Vagina (tissue), 2 donors: ENCODE measurements at regions not wholly inside any gene's neighbourhood (a gene's known extent, or its start where the extent isn't known, plus 50 kb on each side); places are given as distances from the start of the nearest gene placed in this dataset.

Experiments used
- DNase-seq, 2 donors: peaks; one replicate each; pipeline ENCODE4 v3.0.0-alpha.2; 2017; ENCODE audit errors: extremely low spot score in 2 of 2
- H3K27ac ChIP-seq: fragments of 200-600 bp; sonication (generic); one replicate; pipeline ENCODE4 v1.5.1; 2019
- H3K27me3 ChIP-seq: fragments of 200-600 bp; sonication (generic); one replicate; pipeline ENCODE4 v1.5.1; 2019
- H3K36me3 ChIP-seq, 2 donors: fragments of 200-600 bp; sonication (generic); one replicate each; pipeline ENCODE4 v1.5.1; 2017 to 2019
- H3K4me1 ChIP-seq: fragments of 200-600 bp; sonication (generic); one replicate; pipeline ENCODE4 v1.5.1; 2019
- H3K4me3 ChIP-seq, 2 donors: fragments of 200-600 bp; sonication (generic); 1 replicate in 1 of 2; 2 replicates in 1 of 2; pipeline ENCODE4 v1.5.1; 2016 to 2019
- H3K9me3 ChIP-seq: fragments of 200-600 bp; sonication (generic); one replicate; pipeline ENCODE4 v1.5.1; 2019
- CTCF ChIP-seq, 3 experiments: fragments of 450-650 bp in 2 of 3; fragments of 200-600 bp in 1 of 3; sonication (generic) in 1 of 3; IDR thresholded peaks; one replicate each; pipeline ENCODE4 v1.5.1; 2017 to 2019; ENCODE audit warnings: antibody characterized with exemption in 3 of 3, mild to moderate bottlenecking in 2 of 3, moderate library complexity in 2 of 3
- POLR2A ChIP-seq, 2 donors: fragments of 450-650 bp; IDR thresholded peaks; one replicate each; pipeline ENCODE4 v1.6.1; 2017; ENCODE audit warnings: antibody characterized with exemption in 2 of 2, mild to moderate bottlenecking in 2 of 2, moderate library complexity in 2 of 2
- POLR2AphosphoS5 ChIP-seq, 2 donors: sonication (generic); formaldehyde crosslinking; IDR thresholded peaks; one replicate each; pipeline ENCODE4 v1.9.0; 2017; ENCODE audit warnings: antibody characterized with exemption in 2 of 2, mild to moderate bottlenecking in 2 of 2, low read depth in 1 of 2; ENCODE audit not compliant: insufficient read depth in 1 of 2
- intact Hi-C: fragments of 100-400 bp; cut with DNase I; formaldehyde crosslinking; loops from one replicate; pipeline ENCODE4 v1.15.1; 2023

GRCh38 chr3:158912188-158912587, 110.3 kb downstream of the MFSD1 start:
- Histone ChIP-seq H3K9me3 (no peaks in the 10 kb centered on the region), H3K4me3 (no peak overlapping the region), H3K27me3 (no peaks in the 10 kb centered on the region), H3K4me1 (no peaks in the 10 kb centered on the region), H3K27ac (no peak overlapping the region), H3K36me3 (no peaks in the 10 kb centered on the region)
- DNase-seq = no peak
- intact Hi-C loops = no loop called here
- TF ChIP-seq POLR2AphosphoS5 (IDR thresholded peaks at IDR 0.05; ENCODE audit: insufficient read depth in 1 of 2, low read depth in 1 of 2) (no peak), POLR2A (IDR thresholded peaks at IDR 0.05) (no peak), CTCF (IDR thresholded peaks at IDR 0.05) (no peak)

- Histone ChIP-seq H3K9me3 (no peaks in the 10 kb centered on the region), H3K36me3 (no peaks in the 10 kb centered on the region), H3K27me3 (no peaks in the 10 kb centered on the region), H3K27ac (no peak overlapping the region), H3K4me1 (no peaks in the 10 kb centered on the region), H3K4me3 (no peak overlapping the region)
- no peak for DNase-seq
- no peak for TF ChIP-seq POLR2A (IDR thresholded peaks at IDR 0.05)
- no peak for TF ChIP-seq POLR2AphosphoS5 (IDR thresholded peaks at IDR 0.05; ENCODE audit: insufficient read depth in 1 of 2, low read depth in 1 of 2)
- TF ChIP-seq CTCF (IDR thresholded peaks at IDR 0.05) = no peak
- intact Hi-C loops = no loop called here
Measured at GRCh38 chr3:158912621-158913020, 110.8 kb downstream of the MFSD1 start.

- TF ChIP-seq CTCF (IDR thresholded peaks at IDR 0.05) = no peak
- TF ChIP-seq POLR2AphosphoS5 (IDR thresholded peaks at IDR 0.05; ENCODE audit: insufficient read depth in 1 of 2, low read depth in 1 of 2) = no peak
- no peak for TF ChIP-seq POLR2A (IDR thresholded peaks at IDR 0.05)
- Histone ChIP-seq H3K27me3 (no peaks in the 10 kb centered on the region), H3K4me3 (no peak overlapping the region), H3K36me3 (no peaks in the 10 kb centered on the region), H3K27ac (no peak overlapping the region), H3K9me3 (no peaks in the 10 kb centered on the region), H3K4me1 (no peaks in the 10 kb centered on the region)
- intact Hi-C loops = no loop called here
- no peak for DNase-seq
Measured at GRCh38 chr3:158916111-158916510, 114.3 kb downstream of the MFSD1 start.

- no peaks in the 10 kb centered on the region for H3K27me3 ChIP-seq
- H3K9me3 ChIP-seq = no peaks in the 10 kb centered on the region
- no peak for TF ChIP-seq POLR2AphosphoS5 (IDR thresholded peaks at IDR 0.05; ENCODE audit: insufficient read depth in 1 of 2, low read depth in 1 of 2)
- no peak for TF ChIP-seq POLR2A (IDR thresholded peaks at IDR 0.05)
- no peak for TF ChIP-seq CTCF (IDR thresholded peaks at IDR 0.05)
- H3K27ac ChIP-seq = no peak overlapping the region
- DNase-seq = no peak
- H3K4me3 ChIP-seq = no peak overlapping the region
- intact Hi-C loops = no loop called here
- no peaks in the 10 kb centered on the region for H3K4me1 ChIP-seq
- H3K36me3 ChIP-seq = no peaks in the 10 kb centered on the region
Measured at GRCh38 chr3:158918008-158918407, 116.2 kb downstream of the MFSD1 start.

- TF ChIP-seq CTCF (IDR thresholded peaks at IDR 0.05) (no peak), POLR2A (IDR thresholded peaks at IDR 0.05) (no peak), POLR2AphosphoS5 (IDR thresholded peaks at IDR 0.05; ENCODE audit: insufficient read depth in 1 of 2, low read depth in 1 of 2) (no peak)
- DNase-seq = no peak
- intact Hi-C loops = no loop called here
- no peaks in the 10 kb centered on the region for H3K4me1 ChIP-seq
- H3K4me3 ChIP-seq = no peak overlapping the region
- H3K27me3 ChIP-seq = no peaks in the 10 kb centered on the region
- H3K9me3 ChIP-seq = no peaks in the 10 kb centered on the region
- H3K36me3 ChIP-seq = no peaks in the 10 kb centered on the region
- H3K27ac ChIP-seq = no peak overlapping the region
Measured at GRCh38 chr3:158918451-158918850, 116.6 kb downstream of the MFSD1 start.
